Fibroblast of skin of right quadriceps (primary cell): ENCODE measurements at regions not wholly inside any gene's neighbourhood (a gene's known extent, or its start where the extent isn't known, plus 50 kb on each side); places are given as distances from the start of the nearest gene placed in this dataset.

Experiments used
- DNase-seq: peaks from one replicate; pipeline ENCODE4 v3.0.0-alpha.2; 2013

DNA sequence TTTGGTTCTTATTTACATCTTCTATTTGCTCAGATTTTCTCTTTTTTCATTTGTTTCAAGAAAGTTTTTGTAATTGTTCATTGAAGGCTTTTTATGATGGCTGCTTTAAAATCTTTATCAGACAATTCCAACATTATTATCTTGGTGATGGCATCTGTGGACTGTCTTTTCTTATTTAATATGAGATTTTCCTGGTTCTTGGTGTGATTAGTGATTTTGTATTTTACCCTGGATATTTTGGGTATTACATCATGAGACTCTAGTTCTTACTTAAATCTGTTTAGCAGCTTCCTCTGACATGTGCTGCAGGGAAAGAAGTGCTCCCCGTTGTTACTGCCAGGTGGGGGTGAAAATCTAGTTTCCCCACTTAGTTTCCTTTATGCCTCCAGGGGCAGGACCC, 94.2 kb upstream of the ANKH start:
- no peak for DNase-seq

DNA sequence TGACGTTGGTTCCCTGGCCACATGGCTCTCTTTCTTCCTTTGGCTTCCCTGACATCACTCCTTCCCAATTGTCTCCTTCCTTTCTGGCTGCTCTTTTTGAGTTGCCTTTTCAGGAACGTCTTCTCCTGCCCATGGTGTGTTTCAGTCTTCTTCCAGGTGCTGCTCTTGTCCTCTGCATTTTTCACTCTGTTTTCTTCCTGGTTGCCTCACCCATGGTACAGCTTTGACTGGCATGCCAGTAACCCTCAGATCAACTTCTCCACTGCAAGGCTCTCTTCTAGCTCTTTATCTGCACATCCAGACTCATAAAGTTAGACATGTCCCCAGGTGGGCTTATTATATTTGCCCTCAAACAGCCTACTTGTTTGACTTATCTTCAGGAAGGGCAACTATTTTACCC, 91.0 kb upstream of the ANKH start:
- DNase-seq: no peak

DNA sequence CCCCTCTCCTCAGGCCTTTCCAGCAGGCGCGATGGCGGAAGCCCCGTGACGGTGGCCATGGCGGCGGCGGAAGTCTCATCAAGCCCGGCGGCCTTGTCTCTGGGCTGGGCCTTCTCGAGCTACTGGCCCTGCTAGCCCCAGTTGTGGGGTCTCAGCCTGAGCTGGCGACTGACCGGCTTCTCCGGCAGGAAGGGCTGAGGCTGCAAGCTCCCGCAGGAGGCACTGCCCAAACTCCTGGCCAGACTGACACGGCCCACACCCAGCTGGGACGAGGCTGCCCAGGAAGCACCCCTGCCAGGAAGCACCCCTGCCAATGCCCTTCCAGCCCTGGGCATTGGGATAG, 88.5 kb upstream of the ANKH start:
- DNase-seq: no peak

DNA sequence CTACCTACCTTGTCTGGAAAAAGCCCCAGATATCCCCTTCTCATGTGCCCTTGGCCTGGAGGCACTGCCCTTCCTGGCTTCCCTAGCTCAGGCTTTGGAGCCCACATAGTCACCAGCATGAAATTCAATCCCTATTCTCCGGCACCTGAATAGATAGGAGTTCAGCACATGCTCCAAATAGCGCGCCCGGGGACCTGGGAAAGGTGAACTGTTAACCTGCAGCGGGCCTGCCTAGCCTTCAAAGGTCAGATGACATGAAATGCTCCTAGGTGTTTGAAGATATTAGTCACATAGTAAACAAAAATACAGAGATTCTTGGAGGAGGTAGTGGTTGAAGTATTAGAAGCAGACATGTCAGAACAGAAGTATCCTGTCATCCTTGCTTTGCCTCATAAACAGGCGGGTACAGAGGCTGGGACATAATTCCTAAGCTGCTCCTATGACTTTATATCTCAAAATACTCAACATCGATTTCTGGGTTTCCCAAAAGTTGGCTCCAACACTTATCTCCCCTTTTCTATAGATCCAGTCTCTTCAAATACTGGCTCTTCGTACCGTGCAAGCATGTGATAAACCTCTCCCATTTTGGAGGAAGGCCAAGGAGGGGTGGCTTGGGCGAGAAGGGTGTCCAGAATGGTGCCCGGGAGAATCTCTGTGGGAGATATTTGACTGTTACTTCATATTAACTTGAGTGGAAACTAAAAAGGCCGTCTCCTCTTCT, 88.0 kb upstream of the ANKH start:
- DNase-seq: no peak

DNA sequence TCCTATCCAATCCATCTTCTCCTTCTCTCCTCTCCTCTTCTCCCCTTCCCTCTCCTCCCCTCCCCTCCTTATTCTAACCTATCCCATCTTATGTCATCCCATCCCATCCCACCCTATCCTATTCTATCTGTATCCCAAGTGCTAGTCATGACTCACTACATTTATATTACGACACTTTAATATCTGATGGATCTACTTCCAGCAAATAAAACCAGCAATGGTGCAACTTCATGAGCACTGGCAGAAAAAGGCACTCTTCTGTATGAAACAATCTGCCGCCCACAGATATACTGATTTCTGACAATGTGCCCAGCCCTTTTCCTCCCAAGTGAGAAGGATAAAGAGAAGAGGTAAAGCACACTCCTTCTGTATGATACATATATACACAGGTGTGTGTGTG, 86.6 kb upstream of the ANKH start:
- peak; percentile 8 for DNase-seq

DNA sequence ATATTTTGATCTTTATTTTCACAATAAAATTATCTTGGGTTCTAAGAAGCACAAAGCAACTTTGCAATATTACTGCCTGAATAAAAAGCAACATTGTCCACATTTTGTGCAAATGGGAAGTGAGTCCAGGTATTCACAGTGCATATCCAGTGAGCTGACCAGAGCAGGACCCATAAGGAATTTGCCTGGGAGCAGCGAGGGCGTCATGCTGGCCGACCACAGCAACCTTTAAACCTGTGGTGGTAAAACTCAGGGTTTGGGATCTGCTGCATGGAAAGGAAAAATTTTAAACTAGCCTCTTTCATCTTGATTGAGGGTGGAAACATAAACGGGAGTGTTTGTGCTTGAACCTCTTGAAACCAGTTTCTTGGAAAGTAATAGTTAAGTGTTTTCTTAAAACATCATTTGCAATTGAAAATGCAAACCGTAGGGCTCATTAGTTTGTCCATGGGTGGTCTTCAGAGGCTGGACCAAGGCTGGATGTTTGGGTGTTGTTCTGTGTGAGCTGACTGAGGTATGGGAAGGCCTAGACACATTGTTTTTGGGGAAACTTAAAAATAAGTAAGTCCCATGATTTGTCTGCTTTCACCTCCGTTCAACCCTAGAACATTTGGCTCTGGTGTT, 85.0 kb upstream of the ANKH start:
- no peak for DNase-seq

DNA sequence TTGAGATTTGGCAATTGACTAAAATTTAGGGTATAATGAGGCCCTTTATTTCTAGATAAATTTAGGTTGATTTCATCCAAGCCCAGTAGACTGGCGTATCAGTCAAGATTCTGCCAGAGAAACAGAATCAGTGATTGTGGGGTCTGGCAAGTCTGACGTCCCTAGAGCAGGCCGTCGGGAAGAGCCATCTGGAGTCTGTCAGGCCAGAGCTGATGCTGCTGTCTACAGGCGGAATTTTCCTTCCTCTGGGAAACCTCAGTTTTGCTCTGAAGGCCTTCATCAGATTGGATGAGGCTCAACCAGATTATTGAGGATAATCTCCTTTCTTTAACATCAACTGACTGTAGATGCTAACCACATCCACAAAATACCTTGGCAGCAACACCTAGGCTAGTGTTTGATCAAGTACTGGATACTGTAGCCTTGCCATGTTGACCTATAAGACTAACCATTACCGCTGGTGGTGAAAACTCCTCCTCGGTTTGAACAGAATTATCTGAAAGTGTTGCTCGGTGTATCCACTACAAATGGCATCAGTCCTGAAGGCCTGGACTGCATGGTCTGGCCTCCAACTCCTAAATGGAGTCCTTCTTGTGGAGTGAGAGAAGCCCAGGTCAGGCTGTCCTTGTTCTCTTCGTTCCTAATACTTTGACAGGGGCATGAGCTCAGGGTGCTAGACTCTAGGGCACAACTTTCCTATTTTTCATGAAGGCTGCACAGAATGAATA, 83.2 kb upstream of the ANKH start:
- no peak for DNase-seq

DNA sequence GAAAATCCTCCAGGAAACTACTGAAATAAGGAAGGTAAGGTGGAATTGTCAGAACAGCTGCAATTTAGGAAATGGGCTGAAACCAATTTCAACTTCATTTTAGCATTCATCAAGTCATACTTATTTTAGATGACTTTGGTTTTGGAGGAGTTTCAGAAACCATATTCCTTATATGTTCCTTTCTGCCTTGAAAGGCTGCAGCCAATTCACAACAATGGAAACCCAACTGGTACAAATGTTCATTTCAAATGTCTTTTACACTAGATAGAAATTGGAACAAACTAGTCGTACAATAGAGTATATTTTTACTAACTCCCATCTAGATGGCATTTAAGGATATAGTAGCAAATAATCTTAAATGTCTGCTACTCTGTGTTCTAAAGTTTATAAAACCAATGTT, 82.6 kb upstream of the ANKH start:
- DNase-seq: no peak

DNA sequence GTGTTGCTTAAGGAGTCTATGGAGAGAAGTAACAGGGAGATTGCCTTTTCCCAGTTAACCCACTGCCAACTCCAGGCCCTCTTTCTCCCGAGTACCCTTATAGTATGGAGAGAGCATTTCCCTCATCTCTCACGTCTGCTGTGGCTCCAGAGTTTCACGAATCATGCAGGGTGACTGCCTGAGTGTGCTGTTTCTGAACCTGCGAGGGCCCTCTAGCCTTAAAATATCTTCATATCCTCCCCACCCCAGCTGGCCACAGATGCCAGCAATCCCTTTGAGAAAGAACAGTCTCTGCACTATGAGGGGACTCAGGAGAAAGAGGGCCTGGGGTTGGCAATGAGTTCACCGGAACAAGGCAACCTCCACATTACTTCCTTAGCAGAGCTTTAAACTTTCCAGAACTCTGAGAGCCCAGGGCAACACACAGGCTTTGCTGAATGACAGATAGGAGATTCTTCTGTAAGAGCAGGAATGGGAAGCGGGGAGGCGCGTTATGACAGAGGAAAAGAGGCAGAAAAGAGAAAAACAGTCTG, 81.6 kb upstream of the ANKH start:
- no peak for DNase-seq

DNA sequence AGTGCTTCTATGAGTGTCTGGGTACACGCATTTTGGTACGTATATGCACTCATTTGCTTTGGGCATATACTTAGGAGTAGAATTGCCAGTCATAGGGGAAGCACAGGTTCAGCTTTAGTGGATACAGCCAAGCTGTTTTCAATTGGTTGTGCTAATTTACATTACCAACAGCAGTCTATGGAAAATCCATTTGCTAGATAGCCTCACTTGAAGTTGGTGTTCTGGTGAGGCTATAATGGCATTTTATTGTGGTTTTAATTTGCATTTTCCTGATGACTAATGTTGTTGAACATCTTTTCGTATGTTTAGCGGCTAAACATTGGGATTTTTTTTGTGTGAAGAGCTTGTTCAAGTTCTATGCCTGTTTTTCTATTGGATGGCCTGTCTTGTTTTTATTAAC, 76.8 kb upstream of the ANKH start:
- DNase-seq: no peak

DNA sequence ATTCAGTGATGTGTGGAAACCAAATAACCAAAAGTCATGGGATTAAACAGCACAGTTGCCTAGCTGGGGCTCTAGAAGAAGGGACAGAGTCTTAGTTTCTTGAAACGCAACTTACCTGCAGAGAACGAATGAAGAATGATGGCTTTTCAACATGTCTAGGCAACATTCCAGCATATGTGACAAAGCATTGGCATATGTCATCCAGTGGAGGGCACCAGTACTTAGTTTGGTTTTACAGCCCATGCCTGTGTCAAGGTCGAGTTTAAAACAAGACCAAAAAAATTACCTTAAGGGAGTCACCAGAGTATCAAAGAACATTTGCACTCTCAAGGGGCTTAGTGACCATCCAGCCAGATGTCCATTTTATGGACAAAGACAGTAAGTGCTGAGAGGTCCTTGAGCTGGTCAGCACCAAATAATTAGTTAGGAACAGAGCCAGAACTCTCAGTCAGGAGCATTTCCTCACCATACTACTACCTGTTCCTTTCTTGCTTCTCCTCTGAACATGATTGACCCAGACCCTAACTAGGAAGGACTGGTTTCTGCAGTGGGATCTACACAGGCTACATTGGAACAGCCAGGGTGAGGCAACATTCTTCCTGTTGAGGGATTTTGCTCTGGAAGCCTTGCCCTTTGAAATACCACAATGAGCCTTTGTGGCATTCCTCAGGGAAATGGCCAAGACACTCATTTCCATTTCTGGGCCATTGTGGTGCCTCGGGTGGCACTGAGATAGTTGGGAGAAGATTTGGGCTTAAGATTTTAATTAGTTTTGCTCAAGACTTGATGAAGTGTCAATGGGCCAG, 75.4 kb upstream of the ANKH start:
- DNase-seq: peak; percentile 7

DNA sequence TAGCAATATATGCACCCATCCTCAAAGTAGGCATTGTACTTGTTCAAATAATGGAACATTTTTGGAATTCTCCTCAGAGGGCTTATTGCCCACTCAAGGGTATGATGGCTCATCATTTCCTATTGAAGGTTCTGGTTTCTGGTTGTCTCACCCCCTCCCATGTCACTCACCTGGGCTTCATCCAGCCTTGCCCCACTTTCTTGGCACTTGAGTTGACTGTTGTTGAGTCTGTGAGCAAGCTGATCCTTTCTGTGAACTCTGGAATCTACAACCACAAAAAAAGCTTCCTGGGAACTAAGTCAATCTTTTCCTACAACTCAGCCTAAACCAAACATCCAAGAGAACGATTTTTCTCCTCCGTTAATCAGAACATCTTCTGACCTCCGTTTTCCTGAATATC, 73.9 kb upstream of the ANKH start:
- DNase-seq: no peak

DNA sequence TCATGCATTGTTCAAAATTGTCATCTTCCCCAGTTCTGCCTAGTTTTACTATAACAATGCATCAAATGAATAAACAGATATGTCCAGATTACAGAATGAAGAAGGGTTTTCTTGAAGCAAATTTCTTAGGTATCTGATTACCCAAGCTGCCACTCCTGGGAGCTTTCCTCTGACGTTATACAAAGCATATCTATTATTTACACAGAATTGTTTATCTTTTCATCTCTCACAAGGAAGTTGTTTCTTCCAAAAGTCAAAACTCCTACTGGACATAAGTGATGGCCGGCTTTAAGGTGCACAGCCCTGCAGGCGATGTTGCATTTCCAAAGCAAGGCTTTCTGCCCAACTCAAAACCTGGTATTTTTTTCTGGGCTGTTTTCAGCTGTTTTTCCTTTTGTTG, 73.4 kb upstream of the ANKH start:
- no peak for DNase-seq

DNA sequence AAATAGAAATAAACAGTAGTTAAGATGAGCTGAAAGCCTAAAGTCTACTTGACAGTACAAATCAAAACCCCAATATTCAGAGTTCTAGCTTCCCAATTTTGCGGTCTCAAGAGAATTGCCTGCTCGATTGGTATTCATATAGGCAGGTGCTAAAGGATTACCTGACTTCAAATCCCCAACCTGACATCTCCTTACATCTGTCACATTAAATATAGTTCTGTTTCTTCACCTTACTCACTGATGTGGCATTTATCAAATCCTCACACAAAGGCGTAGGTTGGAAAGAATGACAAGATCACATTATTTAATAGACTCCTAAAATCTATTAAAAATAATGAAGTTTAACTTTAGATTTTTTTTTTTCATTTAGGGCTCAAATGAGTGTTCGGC, 72.8 kb upstream of the ANKH start:
- no peak for DNase-seq

DNA sequence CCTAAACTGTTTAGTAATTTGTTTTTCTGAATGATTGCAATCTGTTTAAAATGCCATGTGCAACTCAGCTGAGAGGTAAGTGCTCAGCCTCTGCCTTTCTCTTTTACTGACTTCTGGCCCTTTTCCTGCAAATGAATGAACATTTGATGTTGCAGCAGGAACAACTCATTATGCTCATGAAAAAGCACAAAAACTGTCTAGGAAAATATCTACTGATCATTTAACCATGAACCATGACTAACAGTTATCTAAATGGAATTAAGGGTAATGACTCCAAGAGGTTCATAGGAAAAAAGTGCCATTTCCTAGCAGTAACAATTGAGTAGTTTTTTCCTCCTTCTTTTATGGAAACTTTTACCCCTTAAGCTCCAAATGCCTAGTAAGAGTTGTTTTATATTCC, 70.6 kb upstream of the ANKH start:
- DNase-seq: no peak

DNA sequence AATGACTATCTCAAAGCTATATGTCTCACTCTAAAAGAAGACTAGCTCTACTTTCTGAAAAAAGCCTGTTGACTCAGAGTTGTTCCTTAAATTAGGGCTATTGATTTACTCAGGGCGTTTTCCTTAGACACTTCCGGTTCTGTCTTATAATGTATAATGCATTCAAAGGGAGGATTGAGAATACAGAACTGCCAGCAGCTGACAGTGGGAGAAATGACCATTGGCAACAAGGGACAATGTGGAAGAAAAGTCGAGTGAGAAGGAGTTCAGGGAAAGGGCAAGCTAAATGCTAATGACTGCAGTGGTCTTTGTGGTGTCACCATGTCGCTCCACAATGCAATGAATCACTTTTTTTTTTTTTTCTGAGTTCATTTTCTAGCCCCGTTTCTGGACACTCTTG, 65.7 kb upstream of the ANKH start:
- DNase-seq: no peak

DNA sequence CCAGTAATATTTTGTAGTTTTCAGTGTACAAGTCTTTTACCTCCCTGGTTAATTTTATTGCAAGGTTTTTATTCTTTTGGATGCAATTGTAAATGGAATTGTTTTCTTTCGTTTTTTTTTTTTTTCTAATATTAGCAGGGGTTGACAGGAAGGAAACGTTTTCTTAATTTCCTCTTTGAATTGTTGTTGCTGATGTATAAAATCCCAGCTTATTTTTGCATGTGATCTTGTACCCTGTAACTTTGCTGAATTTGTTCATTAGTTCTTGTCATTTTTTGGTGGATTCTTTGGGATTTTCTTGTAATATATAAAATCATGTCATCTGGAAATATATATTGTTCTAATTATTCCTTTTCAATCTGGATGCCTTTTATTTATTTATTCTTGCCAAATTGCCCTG, 65.0 kb upstream of the ANKH start:
- DNase-seq: no peak

DNA sequence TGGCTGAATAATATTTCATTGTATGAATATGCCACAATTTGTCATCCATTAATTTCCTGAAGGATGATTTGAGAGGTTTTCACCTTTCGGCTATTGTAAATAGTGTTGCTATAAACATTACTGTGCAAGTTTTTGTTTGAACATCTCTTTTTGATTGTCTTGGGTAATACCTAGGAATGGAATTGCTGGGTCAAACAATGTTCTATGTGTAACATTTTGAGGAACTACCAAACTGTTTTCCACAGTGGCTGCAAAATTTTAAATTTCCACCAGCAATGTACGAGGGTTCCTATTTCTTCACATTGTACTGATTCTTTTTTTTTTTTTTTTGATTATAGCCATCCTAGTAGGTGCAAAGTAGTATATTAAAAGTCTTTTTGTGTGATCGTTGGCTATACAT, 63.8 kb upstream of the ANKH start:
- no peak for DNase-seq

DNA sequence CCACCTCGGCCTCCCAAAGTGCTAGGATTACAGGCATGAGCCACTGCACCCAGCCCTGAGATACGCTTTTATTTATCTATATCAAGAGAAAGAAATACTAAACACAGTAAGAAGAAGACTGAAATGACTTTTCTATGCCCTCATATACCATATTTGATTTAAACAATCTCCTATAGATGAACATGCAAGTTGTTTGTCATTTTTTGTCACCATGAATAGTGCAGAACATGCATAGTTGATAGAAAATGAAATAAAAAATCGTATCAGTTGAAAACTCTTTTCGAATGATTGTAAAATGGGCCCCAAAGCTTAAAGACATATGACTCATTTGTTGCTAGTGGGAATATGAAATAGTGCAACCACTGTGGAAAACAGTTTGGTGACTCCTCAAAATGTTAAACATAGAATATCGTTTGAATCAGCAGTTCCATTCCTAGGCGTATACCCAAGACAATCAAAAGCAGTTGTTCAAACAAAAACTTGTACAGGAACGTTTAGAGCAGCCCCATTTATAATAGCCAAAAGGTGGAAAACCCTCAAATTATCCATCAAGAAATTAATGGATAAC, 61.4 kb upstream of the ANKH start:
- no peak for DNase-seq

DNA sequence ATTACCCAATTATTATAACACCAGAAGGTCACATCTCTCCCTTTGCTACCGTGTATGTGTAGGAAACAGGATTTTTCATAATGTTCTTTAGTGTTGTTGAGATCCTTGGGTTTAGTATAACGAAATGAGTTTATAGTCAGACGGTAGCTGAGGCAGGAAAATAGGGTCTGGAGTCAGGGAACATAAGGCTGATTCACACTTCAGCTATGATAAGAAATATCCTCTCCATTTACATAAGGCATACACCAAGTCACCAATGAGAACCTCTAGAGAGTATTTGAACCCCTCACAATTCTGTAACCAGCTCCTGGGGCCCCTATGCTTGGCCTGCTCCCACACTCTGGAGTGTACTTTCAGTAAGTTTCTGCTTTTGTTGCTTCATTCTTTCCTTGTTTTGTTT, 58.9 kb upstream of the ANKH start:
- no peak for DNase-seq

DNA sequence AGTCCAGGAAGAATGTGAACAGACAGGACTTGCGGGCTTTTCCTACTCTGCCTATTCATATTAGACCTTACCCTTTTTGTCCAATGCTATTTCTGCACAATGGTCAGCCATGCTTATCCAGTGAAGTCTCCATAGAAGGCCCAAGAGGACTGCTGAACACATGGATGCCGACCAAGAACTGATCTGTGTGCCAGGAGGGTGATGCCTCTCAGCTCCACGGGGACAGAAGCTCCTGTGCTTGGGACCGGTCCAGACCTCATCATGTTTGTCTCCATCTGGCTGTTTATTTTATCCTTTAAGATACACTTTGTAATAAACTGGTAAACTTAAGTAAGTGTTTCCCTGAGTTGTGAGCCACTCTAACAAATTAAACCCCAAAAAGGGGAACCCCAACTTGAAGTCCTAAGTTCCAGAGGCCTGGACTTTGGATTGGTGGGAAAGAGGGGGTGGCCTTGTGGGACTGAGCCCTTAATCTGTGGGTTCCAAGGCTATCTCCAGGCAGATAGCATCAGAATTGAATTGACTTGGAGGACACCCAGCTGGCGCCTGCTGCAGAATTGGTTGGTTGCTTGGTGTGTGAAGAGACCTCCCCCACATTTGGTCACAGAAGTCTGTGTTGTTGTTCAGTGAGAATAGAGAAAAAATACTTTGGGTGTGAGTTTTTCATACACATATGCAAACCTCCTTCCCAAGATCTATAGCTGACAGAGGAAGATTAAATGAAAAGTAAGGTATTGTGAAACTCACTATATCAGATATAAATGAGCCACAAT, 57.9 kb upstream of the ANKH start:
- no peak for DNase-seq

DNA sequence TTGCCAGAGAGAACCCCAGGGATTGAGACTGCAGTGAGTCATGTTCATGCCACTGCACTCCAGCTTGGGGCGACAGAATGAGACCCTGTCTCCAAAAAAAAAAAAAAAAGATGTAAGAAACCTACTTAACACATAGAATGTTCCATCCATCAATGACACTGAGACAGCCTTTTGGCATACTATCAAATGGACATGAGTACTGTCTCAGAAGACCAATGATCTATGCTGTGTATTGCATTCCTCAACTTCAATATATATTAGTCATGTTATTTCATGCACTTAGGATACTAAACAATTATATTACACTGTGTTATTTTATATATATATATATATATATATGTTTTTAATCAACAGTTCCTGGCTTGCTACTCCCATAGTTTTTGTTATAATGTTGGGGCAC, 57.1 kb upstream of the ANKH start:
- DNase-seq: peak; percentile 84
